KMS-11 (cell line): ENCODE measurements at regions not wholly inside any gene's neighbourhood (a gene's known extent, or its start where the extent isn't known, plus 50 kb on each side); places are given as distances from the start of the nearest gene placed in this dataset.

Experiments used
- H2AFZ ChIP-seq: fragments of 200-600 bp; sonication (generic); 2 replicates; pipeline ENCODE4 v1.6.1; 2016; ENCODE audit warnings: antibody characterized with exemption, mixed run types, low read depth
- H3K27ac ChIP-seq: fragments of 200-600 bp; sonication (generic); 2 replicates; pipeline ENCODE4 v1.6.1; 2016; ENCODE audit warnings: mild to moderate bottlenecking, mixed run types
- H3K27me3 ChIP-seq: fragments of 200-600 bp; sonication (generic); 2 replicates; pipeline ENCODE4 v1.6.1; 2017; ENCODE audit warnings: mild to moderate bottlenecking, low read depth, mixed run types, moderate library complexity; ENCODE audit not compliant: insufficient read depth
- H3K36me3 ChIP-seq: fragments of 200-600 bp; sonication (generic); 2 replicates; pipeline ENCODE4 v1.6.1; 2017; ENCODE audit warnings: mild to moderate bottlenecking, mixed run types; ENCODE audit not compliant: insufficient read depth
- H3K4me1 ChIP-seq: fragments of 200-600 bp; sonication (generic); 2 replicates; pipeline ENCODE4 v1.6.1; 2016; ENCODE audit warnings: mild to moderate bottlenecking, low read depth, mixed run types; ENCODE audit not compliant: poor library complexity, severe bottlenecking
- H3K4me2 ChIP-seq: fragments of 200-600 bp; sonication (generic); 2 replicates; pipeline ENCODE4 v1.7.0; 2016; ENCODE audit warnings: mild to moderate bottlenecking, mixed run types
- H3K4me3 ChIP-seq: fragments of 200-600 bp; sonication (generic); IDR thresholded peaks from 2 replicates; pipeline ENCODE4 v1.6.1; 2017; ENCODE audit warnings: low read depth, low read length, mixed read lengths; ENCODE audit not compliant: insufficient read depth
- H3K79me2 ChIP-seq: fragments of 200-600 bp; sonication (generic); 2 replicates; pipeline ENCODE4 v1.6.1; 2016; ENCODE audit warnings: low read depth, mixed run types; ENCODE audit not compliant: insufficient read depth
- H3K9ac ChIP-seq: fragments of 200-600 bp; sonication (generic); 2 replicates; pipeline ENCODE4 v1.6.1; 2016; ENCODE audit warnings: mild to moderate bottlenecking, mixed run types
- H4K20me1 ChIP-seq: fragments of 200-600 bp; sonication (generic); 2 replicates; pipeline ENCODE4 v1.6.1; 2016; ENCODE audit warnings: mild to moderate bottlenecking, mixed run types; ENCODE audit not compliant: insufficient read depth
- TF ChIP-seq, protein P1 (sequence below): fragments of 200-600 bp; sonication (generic); conservative IDR thresholded peaks from 2 replicates; pipeline ENCODE4 v1.6.1; 2017; ENCODE audit warnings: low read depth, mild to moderate bottlenecking, antibody characterized with exemption, low read length, moderate library complexity, mixed read lengths

DNA sequence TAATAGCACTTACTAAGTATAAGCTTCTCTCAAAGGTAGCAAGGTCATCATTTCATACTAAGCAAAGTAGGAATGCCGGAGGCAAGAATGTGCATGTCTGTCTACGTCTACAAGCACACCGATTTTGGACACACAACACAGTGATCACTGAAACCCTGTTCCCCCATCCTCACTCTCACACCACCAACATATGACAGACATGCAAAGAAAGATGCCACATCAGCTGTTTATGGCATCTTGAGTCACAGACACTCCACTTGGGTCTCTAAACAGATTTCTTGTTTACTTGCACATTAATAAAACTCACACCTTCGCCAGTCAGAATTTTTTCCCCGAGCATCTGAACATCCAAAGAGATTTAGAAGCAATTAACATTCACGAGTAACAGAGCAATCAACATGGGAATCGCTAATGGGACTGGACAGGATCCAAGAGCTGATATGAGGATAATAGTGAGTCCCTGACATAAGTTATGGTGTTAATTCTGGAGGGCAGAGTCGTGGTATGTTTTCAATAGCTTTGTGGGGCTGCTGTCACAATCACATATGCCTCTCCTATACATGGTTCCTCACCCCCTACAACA lies 324.1 kb downstream of the DHX15 start:
- H3K79me2 ChIP-seq = no peaks in the 10 kb centered on the region
- TF ChIP-seq, protein P1, sequence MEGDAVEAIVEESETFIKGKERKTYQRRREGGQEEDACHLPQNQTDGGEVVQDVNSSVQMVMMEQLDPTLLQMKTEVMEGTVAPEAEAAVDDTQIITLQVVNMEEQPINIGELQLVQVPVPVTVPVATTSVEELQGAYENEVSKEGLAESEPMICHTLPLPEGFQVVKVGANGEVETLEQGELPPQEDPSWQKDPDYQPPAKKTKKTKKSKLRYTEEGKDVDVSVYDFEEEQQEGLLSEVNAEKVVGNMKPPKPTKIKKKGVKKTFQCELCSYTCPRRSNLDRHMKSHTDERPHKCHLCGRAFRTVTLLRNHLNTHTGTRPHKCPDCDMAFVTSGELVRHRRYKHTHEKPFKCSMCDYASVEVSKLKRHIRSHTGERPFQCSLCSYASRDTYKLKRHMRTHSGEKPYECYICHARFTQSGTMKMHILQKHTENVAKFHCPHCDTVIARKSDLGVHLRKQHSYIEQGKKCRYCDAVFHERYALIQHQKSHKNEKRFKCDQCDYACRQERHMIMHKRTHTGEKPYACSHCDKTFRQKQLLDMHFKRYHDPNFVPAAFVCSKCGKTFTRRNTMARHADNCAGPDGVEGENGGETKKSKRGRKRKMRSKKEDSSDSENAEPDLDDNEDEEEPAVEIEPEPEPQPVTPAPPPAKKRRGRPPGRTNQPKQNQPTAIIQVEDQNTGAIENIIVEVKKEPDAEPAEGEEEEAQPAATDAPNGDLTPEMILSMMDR = no peak
- no peak overlapping the region for H2AFZ ChIP-seq
- no peak overlapping the region for H3K4me2 ChIP-seq
- no peaks in the 10 kb centered on the region for H3K4me1 ChIP-seq
- no peak overlapping the region for H3K9ac ChIP-seq
- no peak overlapping the region for H3K27ac ChIP-seq
- H3K4me3 ChIP-seq = no peak overlapping the region
- H3K27me3 ChIP-seq = no peaks in the 10 kb centered on the region
- H3K36me3 ChIP-seq = no peaks in the 10 kb centered on the region
- H4K20me1 ChIP-seq = no peaks in the 10 kb centered on the region

GRCh38 chr4:24256547-24256946 lies 327.8 kb downstream of the DHX15 start:
- no peaks in the 10 kb centered on the region for H3K79me2 ChIP-seq
- H3K4me3 ChIP-seq = no peak overlapping the region
- H3K27me3 ChIP-seq = no peaks in the 10 kb centered on the region
- no peak overlapping the region for H2AFZ ChIP-seq
- H3K4me2 ChIP-seq = no peak overlapping the region
- H3K4me1 ChIP-seq = peaks cover 8% of the 10 kb centered on the region
- H4K20me1 ChIP-seq = no peaks in the 10 kb centered on the region
- H3K9ac ChIP-seq = no peak overlapping the region
- TF ChIP-seq, protein P1 = no peak
- H3K27ac ChIP-seq = no peak overlapping the region
- no peaks in the 10 kb centered on the region for H3K36me3 ChIP-seq

DNA sequence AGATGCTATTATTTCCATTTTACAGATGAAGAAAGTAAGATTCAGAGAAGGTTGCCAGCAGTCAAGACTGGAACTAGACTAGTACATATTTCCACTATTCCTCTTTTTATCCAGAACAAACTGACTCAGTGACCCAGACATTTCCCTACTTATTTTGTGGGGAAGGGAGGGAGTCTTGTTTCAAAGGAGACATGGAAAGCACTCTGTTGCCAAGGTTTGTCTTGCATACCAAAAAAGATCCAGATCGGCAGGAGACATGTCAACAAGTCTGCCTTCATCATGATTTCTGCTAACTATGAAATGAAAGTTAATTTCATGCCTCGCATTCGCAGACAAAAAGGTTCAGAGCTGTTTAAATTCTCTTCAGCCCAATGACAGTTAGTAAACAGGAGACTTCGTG lies 328.3 kb downstream of the DHX15 start:
- H3K4me1 ChIP-seq = peaks cover 8% of the 10 kb centered on the region
- TF ChIP-seq, protein P1 = no peak
- H3K4me3 ChIP-seq = no peak overlapping the region
- H3K27ac ChIP-seq = no peak overlapping the region
- no peak overlapping the region for H3K4me2 ChIP-seq
- H3K9ac ChIP-seq = no peak overlapping the region
- H3K27me3 ChIP-seq = no peaks in the 10 kb centered on the region
- no peaks in the 10 kb centered on the region for H3K79me2 ChIP-seq
- no peak overlapping the region for H2AFZ ChIP-seq
- no peaks in the 10 kb centered on the region for H3K36me3 ChIP-seq
- no peaks in the 10 kb centered on the region for H4K20me1 ChIP-seq

DNA sequence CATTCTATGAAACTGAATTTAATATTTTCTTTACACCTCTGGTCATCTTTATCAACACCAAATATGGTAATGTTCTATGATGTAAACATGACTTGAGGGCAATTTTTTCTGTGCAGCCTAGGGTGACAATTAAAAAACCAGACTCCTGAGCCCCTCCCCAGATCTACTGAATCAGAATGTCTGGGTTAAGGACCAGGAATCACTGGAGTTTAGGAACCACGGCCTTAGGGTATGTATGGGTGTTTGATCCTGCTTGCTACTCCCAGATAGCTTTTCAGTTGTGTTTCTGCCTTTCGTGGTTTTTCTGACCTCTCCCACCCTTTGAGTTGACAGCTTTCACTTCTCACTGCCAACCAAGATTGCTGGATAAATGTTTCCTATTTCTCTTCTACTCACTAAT lies 332.2 kb downstream of the DHX15 start:
- TF ChIP-seq, protein P1 = no peak
- Histone ChIP-seq H3K36me3 (no peaks in the 10 kb centered on the region), H3K4me2 (peak overlapping the region; percentile 13; the same call in 1 of the 2 replicates), H3K27me3 (no peaks in the 10 kb centered on the region), H3K9ac (no peak overlapping the region), H2AFZ (no peak overlapping the region), H3K4me3 (no peak overlapping the region), H4K20me1 (no peaks in the 10 kb centered on the region), H3K79me2 (no peaks in the 10 kb centered on the region), H3K4me1 (peaks cover 8% of the 10 kb centered on the region), H3K27ac (no peak overlapping the region)
